ENCODE measurements at regions not wholly inside any gene's neighbourhood (a gene's known extent, or its start where the extent isn't known, plus 50 kb on each side); places are given as distances from the start of the nearest gene placed in this dataset.

DNA sequence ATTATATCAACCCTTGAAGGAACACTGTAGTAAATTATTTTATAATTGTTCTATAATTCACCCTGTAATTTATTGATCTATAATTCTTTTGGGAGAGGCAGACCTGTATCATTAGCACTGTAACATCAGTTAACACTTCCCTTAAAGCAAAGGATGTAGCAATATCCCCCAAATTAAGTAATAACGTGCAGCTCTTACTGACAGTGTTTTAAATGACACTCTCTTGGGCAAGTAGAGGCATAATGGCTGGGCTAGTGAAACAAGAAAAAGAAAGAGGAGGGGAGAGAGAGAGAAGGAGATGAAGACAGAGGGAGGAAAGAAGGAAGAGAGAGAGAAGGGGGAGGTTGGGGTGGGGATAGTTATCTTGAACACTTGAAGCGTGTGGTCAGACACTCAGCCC, 161.0 kb upstream of the RNF32 start:
- DNase-seq (ENCODE audit: low spot score) (no peak), ATAC-seq (no peak)
- Mint-ChIP-seq H3K4me3 (no peak overlapping the region), H3K4me1 (peaks cover under 1% of the 10 kb centered on the region; the same call in 2 of the 3 replicates), H3K36me3 (ENCODE audit: low read depth) (no peaks in the 10 kb centered on the region), H3K27me3 (ENCODE audit: insufficient read depth, low read depth, poor library complexity) (peaks cover 8% of the 10 kb centered on the region), H3K9me3 (peaks cover 3% of the 10 kb centered on the region; the same call in 2 of the 3 replicates), H3K27ac (no peak overlapping the region)
- H3K27ac ChIP-seq (ENCODE audit: low read depth) = no peak overlapping the region
- H2AFZ ChIP-seq = no peak overlapping the region
- H4K20me1 ChIP-seq (replicated peaks; ENCODE audit: insufficient read depth) = no peaks in the 10 kb centered on the region
- no peaks in the 10 kb centered on the region for H3K27me3 ChIP-seq (ENCODE audit: insufficient read depth)
- H3K79me2 ChIP-seq (replicated peaks; ENCODE audit: insufficient read depth) = no peaks in the 10 kb centered on the region
- TF ChIP-seq JUNB (IDR thresholded peaks at IDR 0.05; ENCODE audit: unreplicated experiment) = no peak
- TF ChIP-seq ZNF114 (CRISPR knock-in tag; IDR thresholded peaks at IDR 0.05) = no peak
- TF ChIP-seq, protein P1, sequence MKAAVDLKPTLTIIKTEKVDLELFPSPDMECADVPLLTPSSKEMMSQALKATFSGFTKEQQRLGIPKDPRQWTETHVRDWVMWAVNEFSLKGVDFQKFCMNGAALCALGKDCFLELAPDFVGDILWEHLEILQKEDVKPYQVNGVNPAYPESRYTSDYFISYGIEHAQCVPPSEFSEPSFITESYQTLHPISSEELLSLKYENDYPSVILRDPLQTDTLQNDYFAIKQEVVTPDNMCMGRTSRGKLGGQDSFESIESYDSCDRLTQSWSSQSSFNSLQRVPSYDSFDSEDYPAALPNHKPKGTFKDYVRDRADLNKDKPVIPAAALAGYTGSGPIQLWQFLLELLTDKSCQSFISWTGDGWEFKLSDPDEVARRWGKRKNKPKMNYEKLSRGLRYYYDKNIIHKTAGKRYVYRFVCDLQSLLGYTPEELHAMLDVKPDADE (IDR thresholded peaks at IDR 0.05) = no peak
- TF ChIP-seq STAT1 (IDR thresholded peaks at IDR 0.05; ENCODE audit: unreplicated experiment) = no peak
- no peak for TF ChIP-seq POLR2AphosphoS5 (IDR thresholded peaks at IDR 0.05; ENCODE audit: low read depth)
- TF ChIP-seq, protein P2, sequence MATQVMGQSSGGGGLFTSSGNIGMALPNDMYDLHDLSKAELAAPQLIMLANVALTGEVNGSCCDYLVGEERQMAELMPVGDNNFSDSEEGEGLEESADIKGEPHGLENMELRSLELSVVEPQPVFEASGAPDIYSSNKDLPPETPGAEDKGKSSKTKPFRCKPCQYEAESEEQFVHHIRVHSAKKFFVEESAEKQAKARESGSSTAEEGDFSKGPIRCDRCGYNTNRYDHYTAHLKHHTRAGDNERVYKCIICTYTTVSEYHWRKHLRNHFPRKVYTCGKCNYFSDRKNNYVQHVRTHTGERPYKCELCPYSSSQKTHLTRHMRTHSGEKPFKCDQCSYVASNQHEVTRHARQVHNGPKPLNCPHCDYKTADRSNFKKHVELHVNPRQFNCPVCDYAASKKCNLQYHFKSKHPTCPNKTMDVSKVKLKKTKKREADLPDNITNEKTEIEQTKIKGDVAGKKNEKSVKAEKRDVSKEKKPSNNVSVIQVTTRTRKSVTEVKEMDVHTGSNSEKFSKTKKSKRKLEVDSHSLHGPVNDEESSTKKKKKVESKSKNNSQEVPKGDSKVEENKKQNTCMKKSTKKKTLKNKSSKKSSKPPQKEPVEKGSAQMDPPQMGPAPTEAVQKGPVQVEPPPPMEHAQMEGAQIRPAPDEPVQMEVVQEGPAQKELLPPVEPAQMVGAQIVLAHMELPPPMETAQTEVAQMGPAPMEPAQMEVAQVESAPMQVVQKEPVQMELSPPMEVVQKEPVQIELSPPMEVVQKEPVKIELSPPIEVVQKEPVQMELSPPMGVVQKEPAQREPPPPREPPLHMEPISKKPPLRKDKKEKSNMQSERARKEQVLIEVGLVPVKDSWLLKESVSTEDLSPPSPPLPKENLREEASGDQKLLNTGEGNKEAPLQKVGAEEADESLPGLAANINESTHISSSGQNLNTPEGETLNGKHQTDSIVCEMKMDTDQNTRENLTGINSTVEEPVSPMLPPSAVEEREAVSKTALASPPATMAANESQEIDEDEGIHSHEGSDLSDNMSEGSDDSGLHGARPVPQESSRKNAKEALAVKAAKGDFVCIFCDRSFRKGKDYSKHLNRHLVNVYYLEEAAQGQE (IDR thresholded peaks at IDR 0.05; ENCODE audit: unreplicated experiment) = no peak
- no peak for TF ChIP-seq ZNF331 (CRISPR knock-in tag; IDR thresholded peaks at IDR 0.05; ENCODE audit: low read depth)
- no peak for TF ChIP-seq EZH2 (IDR thresholded peaks at IDR 0.05; ENCODE audit: low read depth, unreplicated experiment)
- no peak for TF ChIP-seq CREB1 (CRISPR knock-in tag; IDR thresholded peaks at IDR 0.05; ENCODE audit: low read depth)
- TF ChIP-seq, protein P3, sequence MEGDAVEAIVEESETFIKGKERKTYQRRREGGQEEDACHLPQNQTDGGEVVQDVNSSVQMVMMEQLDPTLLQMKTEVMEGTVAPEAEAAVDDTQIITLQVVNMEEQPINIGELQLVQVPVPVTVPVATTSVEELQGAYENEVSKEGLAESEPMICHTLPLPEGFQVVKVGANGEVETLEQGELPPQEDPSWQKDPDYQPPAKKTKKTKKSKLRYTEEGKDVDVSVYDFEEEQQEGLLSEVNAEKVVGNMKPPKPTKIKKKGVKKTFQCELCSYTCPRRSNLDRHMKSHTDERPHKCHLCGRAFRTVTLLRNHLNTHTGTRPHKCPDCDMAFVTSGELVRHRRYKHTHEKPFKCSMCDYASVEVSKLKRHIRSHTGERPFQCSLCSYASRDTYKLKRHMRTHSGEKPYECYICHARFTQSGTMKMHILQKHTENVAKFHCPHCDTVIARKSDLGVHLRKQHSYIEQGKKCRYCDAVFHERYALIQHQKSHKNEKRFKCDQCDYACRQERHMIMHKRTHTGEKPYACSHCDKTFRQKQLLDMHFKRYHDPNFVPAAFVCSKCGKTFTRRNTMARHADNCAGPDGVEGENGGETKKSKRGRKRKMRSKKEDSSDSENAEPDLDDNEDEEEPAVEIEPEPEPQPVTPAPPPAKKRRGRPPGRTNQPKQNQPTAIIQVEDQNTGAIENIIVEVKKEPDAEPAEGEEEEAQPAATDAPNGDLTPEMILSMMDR (conservative IDR thresholded peaks at IDR 0.05; ENCODE audit: low read depth in 2 of 2) = no peak
- TF ChIP-seq EZH2phosphoT487 (IDR thresholded peaks at IDR 0.05; ENCODE audit: unreplicated experiment) = no peak
- no peak for TF ChIP-seq NANOG (IDR thresholded peaks at IDR 0.05; ENCODE audit: borderline replicate concordance)
- TF ChIP-seq, protein P4, sequence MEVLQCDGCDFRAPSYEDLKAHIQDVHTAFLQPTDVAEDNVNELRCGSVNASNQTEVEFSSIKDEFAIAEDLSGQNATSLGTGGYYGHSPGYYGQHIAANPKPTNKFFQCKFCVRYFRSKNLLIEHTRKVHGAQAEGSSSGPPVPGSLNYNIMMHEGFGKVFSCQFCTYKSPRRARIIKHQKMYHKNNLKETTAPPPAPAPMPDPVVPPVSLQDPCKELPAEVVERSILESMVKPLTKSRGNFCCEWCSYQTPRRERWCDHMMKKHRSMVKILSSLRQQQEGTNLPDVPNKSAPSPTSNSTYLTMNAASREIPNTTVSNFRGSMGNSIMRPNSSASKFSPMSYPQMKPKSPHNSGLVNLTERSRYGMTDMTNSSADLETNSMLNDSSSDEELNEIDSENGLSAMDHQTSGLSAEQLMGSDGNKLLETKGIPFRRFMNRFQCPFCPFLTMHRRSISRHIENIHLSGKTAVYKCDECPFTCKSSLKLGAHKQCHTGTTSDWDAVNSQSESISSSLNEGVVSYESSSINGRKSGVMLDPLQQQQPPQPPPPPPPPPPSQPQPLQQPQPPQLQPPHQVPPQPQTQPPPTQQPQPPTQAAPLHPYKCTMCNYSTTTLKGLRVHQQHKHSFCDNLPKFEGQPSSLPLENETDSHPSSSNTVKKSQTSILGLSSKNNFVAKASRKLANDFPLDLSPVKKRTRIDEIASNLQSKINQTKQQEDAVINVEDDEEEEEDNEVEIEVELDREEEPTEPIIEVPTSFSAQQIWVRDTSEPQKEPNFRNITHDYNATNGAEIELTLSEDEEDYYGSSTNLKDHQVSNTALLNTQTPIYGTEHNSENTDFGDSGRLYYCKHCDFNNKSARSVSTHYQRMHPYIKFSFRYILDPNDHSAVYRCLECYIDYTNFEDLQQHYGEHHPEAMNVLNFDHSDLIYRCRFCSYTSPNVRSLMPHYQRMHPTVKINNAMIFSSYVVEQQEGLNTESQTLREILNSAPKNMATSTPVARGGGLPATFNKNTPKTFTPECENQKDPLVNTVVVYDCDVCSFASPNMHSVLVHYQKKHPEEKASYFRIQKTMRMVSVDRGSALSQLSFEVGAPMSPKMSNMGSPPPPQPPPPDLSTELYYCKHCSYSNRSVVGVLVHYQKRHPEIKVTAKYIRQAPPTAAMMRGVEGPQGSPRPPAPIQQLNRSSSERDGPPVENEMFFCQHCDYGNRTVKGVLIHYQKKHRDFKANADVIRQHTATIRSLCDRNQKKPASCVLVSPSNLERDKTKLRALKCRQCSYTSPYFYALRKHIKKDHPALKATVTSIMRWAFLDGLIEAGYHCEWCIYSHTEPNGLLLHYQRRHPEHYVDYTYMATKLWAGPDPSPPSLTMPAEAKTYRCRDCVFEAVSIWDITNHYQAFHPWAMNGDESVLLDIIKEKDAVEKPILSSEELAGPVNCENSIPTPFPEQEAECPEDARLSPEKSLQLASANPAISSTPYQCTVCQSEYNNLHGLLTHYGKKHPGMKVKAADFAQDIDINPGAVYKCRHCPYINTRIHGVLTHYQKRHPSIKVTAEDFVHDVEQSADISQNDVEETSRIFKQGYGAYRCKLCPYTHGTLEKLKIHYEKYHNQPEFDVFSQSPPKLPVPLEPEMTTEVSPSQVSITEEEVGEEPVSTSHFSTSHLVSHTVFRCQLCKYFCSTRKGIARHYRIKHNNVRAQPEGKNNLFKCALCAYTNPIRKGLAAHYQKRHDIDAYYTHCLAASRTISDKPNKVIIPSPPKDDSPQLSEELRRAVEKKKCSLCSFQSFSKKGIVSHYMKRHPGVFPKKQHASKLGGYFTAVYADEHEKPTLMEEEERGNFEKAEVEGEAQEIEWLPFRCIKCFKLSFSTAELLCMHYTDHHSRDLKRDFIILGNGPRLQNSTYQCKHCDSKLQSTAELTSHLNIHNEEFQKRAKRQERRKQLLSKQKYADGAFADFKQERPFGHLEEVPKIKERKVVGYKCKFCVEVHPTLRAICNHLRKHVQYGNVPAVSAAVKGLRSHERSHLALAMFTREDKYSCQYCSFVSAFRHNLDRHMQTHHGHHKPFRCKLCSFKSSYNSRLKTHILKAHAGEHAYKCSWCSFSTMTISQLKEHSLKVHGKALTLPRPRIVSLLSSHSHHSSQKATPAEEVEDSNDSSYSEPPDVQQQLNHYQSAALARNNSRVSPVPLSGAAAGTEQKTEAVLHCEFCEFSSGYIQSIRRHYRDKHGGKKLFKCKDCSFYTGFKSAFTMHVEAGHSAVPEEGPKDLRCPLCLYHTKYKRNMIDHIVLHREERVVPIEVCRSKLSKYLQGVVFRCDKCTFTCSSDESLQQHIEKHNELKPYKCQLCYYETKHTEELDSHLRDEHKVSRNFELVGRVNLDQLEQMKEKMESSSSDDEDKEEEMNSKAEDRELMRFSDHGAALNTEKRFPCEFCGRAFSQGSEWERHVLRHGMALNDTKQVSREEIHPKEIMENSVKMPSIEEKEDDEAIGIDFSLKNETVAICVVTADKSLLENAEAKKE (CRISPR knock-in tag; IDR thresholded peaks at IDR 0.05) = no peak
- no peaks in the 10 kb centered on the region for H3F3A ChIP-seq (replicated peaks; ENCODE audit: low read depth)
- no peak overlapping the region for H3K4me2 ChIP-seq
- no peaks in the 10 kb centered on the region for H3K4me1 ChIP-seq (ENCODE audit: insufficient read depth)
- H3K36me3 ChIP-seq (ENCODE audit: insufficient read depth) = no peaks in the 10 kb centered on the region
- H3K9me2 ChIP-seq (ENCODE audit: insufficient read depth) = 0 out of 2 replicates have a peak, but pooled peaks cover 3% of the 10 kb centered on the region
- H3K4me3 ChIP-seq = no peak overlapping the region

Data from GM23338 (cell line).